NCI-H748 treated with DMSO at 0.1 percent for 48 hours (cell line): ENCODE measurements at regions not wholly inside any gene's neighbourhood (a gene's known extent, or its start where the extent isn't known, plus 50 kb on each side); places are given as distances from the start of the nearest gene placed in this dataset.

Source experiments
- DNase-seq: peaks from one replicate; lab custom pipeline; 2025; lab: John Stamatoyannopoulos, UW

- DNase-seq: no peak
Observed at GRCh38 chr7:132672200-132672990, 96.1 kb upstream of the PLXNA4 start.

GRCh38 chr7:132666774-132667172, 90.5 kb upstream of the PLXNA4 start:
- DNase-seq: no peak

- DNase-seq: no peak
Observed at GRCh38 chr7:132666071-132666773, 90.0 kb upstream of the PLXNA4 start.

GRCh38 chr7:132656846-132657776, 80.8 kb upstream of the PLXNA4 start:
- no peak for DNase-seq

GRCh38 chr7:132656341-132656740, 80.1 kb upstream of the PLXNA4 start:
- no peak for DNase-seq

GRCh38 chr7:132655131-132655727, 79.0 kb upstream of the PLXNA4 start:
- DNase-seq: no peak

- DNase-seq: no peak
Observed at GRCh38 chr7:132654150-132654549, 77.9 kb upstream of the PLXNA4 start.

GRCh38 chr7:132653366-132653930, 77.2 kb upstream of the PLXNA4 start:
- DNase-seq: no peak

- no peak for DNase-seq
Observed at GRCh38 chr7:132652507-132652906, 76.2 kb upstream of the PLXNA4 start.

GRCh38 chr7:132650498-132650897, 74.2 kb upstream of the PLXNA4 start:
- no peak for DNase-seq

- no peak for DNase-seq
Observed at GRCh38 chr7:132647311-132647710, 71.0 kb upstream of the PLXNA4 start.

GRCh38 chr7:132646052-132646451, 69.8 kb upstream of the PLXNA4 start:
- DNase-seq: no peak

- no peak for DNase-seq
Observed at GRCh38 chr7:132643302-132643701, 67.0 kb upstream of the PLXNA4 start.

GRCh38 chr7:132641238-132641637, 65.0 kb upstream of the PLXNA4 start:
- no peak for DNase-seq

GRCh38 chr7:132639983-132640382, 63.7 kb upstream of the PLXNA4 start:
- DNase-seq: no peak

- DNase-seq: no peak
Observed at GRCh38 chr7:132638000-132638399, 61.7 kb upstream of the PLXNA4 start.

GRCh38 chr7:132636581-132636980, 60.3 kb upstream of the PLXNA4 start:
- no peak for DNase-seq

- no peak for DNase-seq
Observed at GRCh38 chr7:132635127-132635526, 58.9 kb upstream of the PLXNA4 start.

GRCh38 chr7:132630834-132631233, 54.6 kb upstream of the PLXNA4 start:
- no peak for DNase-seq
